Gastrocnemius medialis (tissue), 4 donors: ENCODE measurements at regions not wholly inside any gene's neighbourhood (a gene's known extent, or its start where the extent isn't known, plus 50 kb on each side); places are given as distances from the start of the nearest gene placed in this dataset.

ENCODE experiments used
- CTCF ChIP-seq, 5 experiments: fragments of 450-650 bp in 3 of 5; fragments of 200-600 bp in 2 of 5; sonication (generic) in 2 of 5; IDR thresholded peaks in 4 of 5; conservative IDR thresholded peaks in 1 of 5; 1 replicate in 4 of 5; 2 replicates in 1 of 5; pipeline ENCODE4 v1.5.1; 2016 to 2019; ENCODE audit warnings: antibody characterized with exemption in 5 of 5, mild to moderate bottlenecking in 3 of 5, moderate library complexity in 3 of 5
- POLR2A ChIP-seq, 2 donors: fragments of 450-650 bp; IDR thresholded peaks; one replicate each; pipeline ENCODE4 v1.6.1; 2017; ENCODE audit warnings: antibody characterized with exemption in 2 of 2, mild to moderate bottlenecking in 2 of 2, moderate library complexity in 2 of 2

DNA sequence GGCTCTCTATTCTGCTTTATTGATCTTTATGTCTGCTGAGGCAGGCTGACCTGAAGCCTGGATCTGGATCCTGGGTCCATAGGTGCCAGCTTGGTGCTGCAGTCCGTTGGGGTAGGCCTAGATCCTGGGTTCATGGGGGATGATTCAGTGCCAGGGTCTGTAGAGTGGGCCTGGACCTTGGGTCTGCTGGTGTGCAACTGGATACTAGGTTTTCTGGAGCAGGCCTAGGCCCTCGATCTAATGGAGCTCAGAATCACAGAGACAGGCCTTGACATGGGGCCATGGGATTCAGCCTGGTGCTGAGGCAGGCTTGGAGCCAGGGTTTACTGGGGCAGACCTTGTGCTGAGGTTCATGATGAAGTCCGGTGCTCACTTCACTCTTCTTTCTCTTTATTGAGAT lies 358.6 kb downstream of the TEX13C start:
- TF ChIP-seq CTCF (IDR thresholded peaks at IDR 0.05 in 4 of 5, conservative IDR thresholded peaks at IDR 0.05 in 1 of 5) = no peak
- no peak for TF ChIP-seq POLR2A (IDR thresholded peaks at IDR 0.05)
